Loucy (cell line): ENCODE measurements at regions not wholly inside any gene's neighbourhood (a gene's known extent, or its start where the extent isn't known, plus 50 kb on each side); places are given as distances from the start of the nearest gene placed in this dataset.

Source experiments
- EZH2phosphoT487 ChIP-seq: fragments of 200-600 bp; IDR thresholded peaks from 2 replicates; pipeline ENCODE4 v1.6.1; 2018; ENCODE audit warnings: antibody characterized with exemption, mild to moderate bottlenecking, moderate library complexity, borderline replicate concordance
- TF ChIP-seq, protein P1 (sequence below): fragments of 200-600 bp; sonication (generic); conservative IDR thresholded peaks from 2 replicates; pipeline ENCODE4 v1.5.1; 2014; ENCODE audit warnings: mild to moderate bottlenecking, antibody characterized with exemption, low read length

GRCh38 chr7:22666732-22667131 lies 60.3 kb upstream of the IL6 start:
- TF ChIP-seq, protein P1, sequence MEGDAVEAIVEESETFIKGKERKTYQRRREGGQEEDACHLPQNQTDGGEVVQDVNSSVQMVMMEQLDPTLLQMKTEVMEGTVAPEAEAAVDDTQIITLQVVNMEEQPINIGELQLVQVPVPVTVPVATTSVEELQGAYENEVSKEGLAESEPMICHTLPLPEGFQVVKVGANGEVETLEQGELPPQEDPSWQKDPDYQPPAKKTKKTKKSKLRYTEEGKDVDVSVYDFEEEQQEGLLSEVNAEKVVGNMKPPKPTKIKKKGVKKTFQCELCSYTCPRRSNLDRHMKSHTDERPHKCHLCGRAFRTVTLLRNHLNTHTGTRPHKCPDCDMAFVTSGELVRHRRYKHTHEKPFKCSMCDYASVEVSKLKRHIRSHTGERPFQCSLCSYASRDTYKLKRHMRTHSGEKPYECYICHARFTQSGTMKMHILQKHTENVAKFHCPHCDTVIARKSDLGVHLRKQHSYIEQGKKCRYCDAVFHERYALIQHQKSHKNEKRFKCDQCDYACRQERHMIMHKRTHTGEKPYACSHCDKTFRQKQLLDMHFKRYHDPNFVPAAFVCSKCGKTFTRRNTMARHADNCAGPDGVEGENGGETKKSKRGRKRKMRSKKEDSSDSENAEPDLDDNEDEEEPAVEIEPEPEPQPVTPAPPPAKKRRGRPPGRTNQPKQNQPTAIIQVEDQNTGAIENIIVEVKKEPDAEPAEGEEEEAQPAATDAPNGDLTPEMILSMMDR, result no peak
- no peak for TF ChIP-seq EZH2phosphoT487
